H9 (cell line): ENCODE measurements at regions not wholly inside any gene's neighbourhood (a gene's known extent, or its start where the extent isn't known, plus 50 kb on each side); places are given as distances from the start of the nearest gene placed in this dataset.

Experiments used
- DNase-seq: peaks from one replicate; pipeline ENCODE4 v3.0.0-alpha.2; 2017
- H2AFZ ChIP-seq: one replicate; pipeline ENCODE4 v1.6.1; 2013; ENCODE audit warnings: mild to moderate bottlenecking, low read length, control low read depth, moderate library complexity
- H2AK5ac ChIP-seq: 2 replicates; pipeline ENCODE4 v1.6.1; 2013; ENCODE audit warnings: low read length, control low read depth, mixed read lengths; ENCODE audit not compliant: insufficient read length
- H2BK120ac ChIP-seq: one replicate; pipeline ENCODE4 v1.6.1; 2013; ENCODE audit warnings: low read depth, mild to moderate bottlenecking, low read length, control low read depth, inconsistent platforms; ENCODE audit not compliant: poor library complexity, severe bottlenecking
- H2BK12ac ChIP-seq: 2 replicates; pipeline ENCODE4 v1.6.1; 2013; ENCODE audit warnings: low read length, control low read depth, mixed read lengths, low read depth; ENCODE audit not compliant: insufficient read length
- H2BK15ac ChIP-seq: 2 replicates; pipeline ENCODE4 v1.6.1; 2013; ENCODE audit warnings: low read depth, low read length, control low read depth
- H2BK20ac ChIP-seq: one replicate; pipeline ENCODE4 v1.6.1; 2013; ENCODE audit warnings: low read depth, mild to moderate bottlenecking, low read length, control low read depth, inconsistent platforms; ENCODE audit not compliant: poor library complexity, severe bottlenecking
- H2BK5ac ChIP-seq: 2 replicates; pipeline ENCODE4 v1.6.1; 2013; ENCODE audit warnings: low read length, control low read depth, mixed read lengths; ENCODE audit not compliant: insufficient read length
- H3K14ac ChIP-seq: 2 replicates; pipeline ENCODE4 v1.6.1; 2013; ENCODE audit warnings: low read length, control low read depth; ENCODE audit not compliant: insufficient read depth
- H3K18ac ChIP-seq: 2 replicates; pipeline ENCODE4 v1.6.1; 2013; ENCODE audit warnings: low read depth, mild to moderate bottlenecking, mixed read lengths, low read length, control low read depth; ENCODE audit not compliant: insufficient read length
- H3K23ac ChIP-seq: 2 replicates; pipeline ENCODE4 v1.6.1; 2013; ENCODE audit warnings: low read length, control low read depth, mixed read lengths, low read depth; ENCODE audit not compliant: insufficient read length
- H3K23me2 ChIP-seq: 2 replicates; pipeline ENCODE4 v1.6.1; 2013; ENCODE audit warnings: low read depth, mild to moderate bottlenecking, mixed read lengths, low read length, control low read depth; ENCODE audit not compliant: insufficient read length, poor library complexity, severe bottlenecking
- H3K27ac ChIP-seq: 2 replicates; pipeline ENCODE4 v1.5.1; 2013; ENCODE audit warnings: low read length, control low read depth, mixed read lengths, low read depth; ENCODE audit not compliant: insufficient read length
- H3K27me3 ChIP-seq: 2 replicates; pipeline ENCODE4 v1.6.1; 2013; ENCODE audit warnings: low read length, control low read depth, inconsistent platforms; ENCODE audit not compliant: insufficient read depth
- H3K4ac ChIP-seq: 2 replicates; pipeline ENCODE4 v1.6.1; 2013; ENCODE audit warnings: low read depth, mild to moderate bottlenecking, control low read depth, inconsistent platforms, low read length, moderate library complexity
- H3K4me1 ChIP-seq: 2 replicates; pipeline ENCODE4 v1.6.1; 2013; ENCODE audit warnings: low read length, control low read depth, inconsistent platforms; ENCODE audit not compliant: insufficient read depth
- H3K4me2 ChIP-seq: 2 replicates; pipeline ENCODE4 v1.6.1; 2013; ENCODE audit warnings: low read length, control low read depth, mixed read lengths; ENCODE audit not compliant: insufficient read length, insufficient read depth
- H3K56ac ChIP-seq: 2 replicates; pipeline ENCODE4 v1.6.1; 2013; ENCODE audit warnings: low read depth, mild to moderate bottlenecking, mixed read lengths, low read length, control low read depth; ENCODE audit not compliant: insufficient read length
- H3K79me1 ChIP-seq: 2 replicates; pipeline ENCODE4 v1.6.1; 2013; ENCODE audit warnings: low read depth, mild to moderate bottlenecking, moderate library complexity, low read length, control low read depth, inconsistent platforms; ENCODE audit not compliant: insufficient read depth, poor library complexity, severe bottlenecking
- H3K79me2 ChIP-seq: 2 replicates; pipeline ENCODE4 v1.6.1; 2013; ENCODE audit warnings: low read length, control low read depth, inconsistent platforms; ENCODE audit not compliant: insufficient read depth
- H3K9ac ChIP-seq: 2 replicates; pipeline ENCODE4 v1.6.1; 2013; ENCODE audit warnings: low read length, control low read depth, mixed read lengths; ENCODE audit not compliant: insufficient read length; ENCODE audit errors: extremely low read depth
- H3K9me3 ChIP-seq: one replicate; pipeline ENCODE4 v1.6.1; 2013; ENCODE audit warnings: low read depth, low read length, inconsistent platforms; ENCODE audit not compliant: control insufficient read depth
- H3T11ph ChIP-seq: one replicate; pipeline ENCODE4 v1.6.1; 2013; ENCODE audit warnings: mild to moderate bottlenecking, low read length, control low read depth, inconsistent platforms
- H4K20me1 ChIP-seq: one replicate; pipeline ENCODE4 v1.6.1; 2013; ENCODE audit not compliant: control insufficient read depth, insufficient read length, insufficient read depth
- H4K5ac ChIP-seq: 2 replicates; pipeline ENCODE4 v1.6.1; 2013; ENCODE audit warnings: low read depth, mild to moderate bottlenecking, mixed read lengths, low read length, control low read depth; ENCODE audit not compliant: insufficient read length
- H4K8ac ChIP-seq: replicated peaks from 2 replicates; pipeline ENCODE4 v1.6.1; 2013; ENCODE audit warnings: low read length, control low read depth, mixed read lengths, low read depth; ENCODE audit not compliant: insufficient read length
- H4K91ac ChIP-seq: 2 replicates; pipeline ENCODE4 v1.6.1; 2013; ENCODE audit warnings: low read depth, mild to moderate bottlenecking, moderate library complexity, mixed read lengths, low read length, control low read depth; ENCODE audit not compliant: insufficient read length
- H3K27ac Mint-ChIP-seq, 3 experiments: 2 replicates in 2 of 3; 3 replicates in 1 of 3; pipeline ENCODE4 v1.8.0; 2020 to 2021; ENCODE audit warnings: mixed read lengths in 3 of 3, mild to moderate bottlenecking in 1 of 3, moderate library complexity in 1 of 3
- H3K27me3 Mint-ChIP-seq: 2 replicates; pipeline ENCODE4 v1.8.0; 2021; ENCODE audit warnings: low read depth, mild to moderate bottlenecking, moderate library complexity, mixed read lengths
- H3K36me3 Mint-ChIP-seq, 3 experiments: 2 replicates in 2 of 3; 3 replicates in 1 of 3; pipeline ENCODE4 v1.8.0; 2020 to 2021; ENCODE audit warnings: low read depth in 3 of 3, mixed read lengths in 3 of 3; ENCODE audit not compliant: insufficient read depth in 1 of 3
- H3K4me1 Mint-ChIP-seq, 2 experiments: 2 replicates each; pipeline ENCODE4 v1.8.0; 2020; ENCODE audit warnings: mixed read lengths in 2 of 2
- H3K4me3 Mint-ChIP-seq, 2 experiments: 2 replicates in 1 of 2; 3 replicates in 1 of 2; pipeline ENCODE4 v1.8.0; 2020 to 2021; ENCODE audit warnings: mild to moderate bottlenecking in 2 of 2, mixed read lengths in 2 of 2, moderate library complexity in 1 of 2
- H3K9me3 Mint-ChIP-seq, 2 experiments: 2 replicates in 1 of 2; 3 replicates in 1 of 2; pipeline ENCODE4 v1.8.0; 2020; ENCODE audit warnings: mild to moderate bottlenecking in 2 of 2, mixed read lengths in 2 of 2, moderate library complexity in 1 of 2
- WGBS: extraction: QIAGEN DNeasy Blood & Tissue Kit; methylation state at CpG from one replicate; pipeline ENCODE4 v1.1.7; 2013; ENCODE audit warnings: missing lambda C conversion rate, low lambda C conversion rate, mixed read lengths; ENCODE audit not compliant: insufficient read length; ENCODE audit errors: extremely low coverage; 5-methylcytosine and 5-hydroxymethylcytosine counted together
- TF ChIP-seq, protein P1 (sequence below): fragments of 200-600 bp; sonication (generic); conservative IDR thresholded peaks from 3 replicates; pipeline ENCODE4 v1.8.0; 2021; ENCODE audit warnings: antibody characterized with exemption, mild to moderate bottlenecking

DNA sequence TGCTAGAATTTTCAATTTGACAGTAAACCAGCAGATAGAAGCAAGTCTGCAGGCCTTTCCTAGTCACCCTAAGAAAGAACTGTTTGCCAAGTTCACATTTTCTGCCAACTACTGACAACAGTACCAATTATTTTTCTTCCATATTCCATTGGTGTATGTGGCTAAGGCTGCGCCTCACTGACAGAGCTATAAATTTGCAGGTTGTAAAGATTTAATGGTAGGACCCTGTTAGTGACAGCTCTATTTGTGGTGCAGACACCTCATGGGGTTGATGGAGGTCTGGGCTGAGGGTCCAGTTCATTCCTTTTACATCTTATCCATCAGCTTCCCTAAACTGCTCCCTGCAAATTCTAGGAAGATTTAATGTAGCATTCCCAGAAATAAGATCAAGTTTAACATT lies 228.5 kb downstream of the FRK start:
- Histone ChIP-seq H4K20me1 (no peaks in the 10 kb centered on the region), H3K4me2 (no peak overlapping the region), H3K27me3 (no peaks in the 10 kb centered on the region), H3K56ac (no peak overlapping the region), H3K79me1 (no peaks in the 10 kb centered on the region), H2BK12ac (no peak overlapping the region), H3K4me1 (no peaks in the 10 kb centered on the region), H4K8ac (no peak overlapping the region), H3K9me3 (no peaks in the 10 kb centered on the region), H2BK120ac (no peak overlapping the region), H3T11ph (no peak overlapping the region), H2AK5ac (no peak overlapping the region), H3K4ac (no peak overlapping the region), H3K79me2 (no peaks in the 10 kb centered on the region), H3K23me2 (no peaks in the 10 kb centered on the region), H3K14ac (no peak overlapping the region), H4K91ac (no peak overlapping the region), H3K27ac (no peak overlapping the region), H2BK5ac (no peak overlapping the region), H4K5ac (no peak overlapping the region), H2AFZ (no peak overlapping the region), H2BK20ac (no peak overlapping the region), H2BK15ac (no peak overlapping the region), H3K23ac (no peak overlapping the region), H3K18ac (no peak overlapping the region), H3K9ac (no peak overlapping the region)
- Mint-ChIP-seq H3K27ac (no peak overlapping the region), H3K4me1 (peaks cover 4 to 7% of the 10 kb centered on the region in 2 experiments; a peak in 3 of 4 replicates), H3K4me3 (no peak overlapping the region), H3K27me3 (no peaks in the 10 kb centered on the region), H3K36me3 (peaks cover 3 to 8% (median 4%) of the 10 kb centered on the region in 3 experiments), H3K9me3 (peaks cover 8 to 11% of the 10 kb centered on the region in 2 experiments; a peak in 4 of 5 replicates)
- WGBS, result no CpG with 5 or more reads among the region's 1 CpG
- no peak for DNase-seq
- TF ChIP-seq, protein P1, sequence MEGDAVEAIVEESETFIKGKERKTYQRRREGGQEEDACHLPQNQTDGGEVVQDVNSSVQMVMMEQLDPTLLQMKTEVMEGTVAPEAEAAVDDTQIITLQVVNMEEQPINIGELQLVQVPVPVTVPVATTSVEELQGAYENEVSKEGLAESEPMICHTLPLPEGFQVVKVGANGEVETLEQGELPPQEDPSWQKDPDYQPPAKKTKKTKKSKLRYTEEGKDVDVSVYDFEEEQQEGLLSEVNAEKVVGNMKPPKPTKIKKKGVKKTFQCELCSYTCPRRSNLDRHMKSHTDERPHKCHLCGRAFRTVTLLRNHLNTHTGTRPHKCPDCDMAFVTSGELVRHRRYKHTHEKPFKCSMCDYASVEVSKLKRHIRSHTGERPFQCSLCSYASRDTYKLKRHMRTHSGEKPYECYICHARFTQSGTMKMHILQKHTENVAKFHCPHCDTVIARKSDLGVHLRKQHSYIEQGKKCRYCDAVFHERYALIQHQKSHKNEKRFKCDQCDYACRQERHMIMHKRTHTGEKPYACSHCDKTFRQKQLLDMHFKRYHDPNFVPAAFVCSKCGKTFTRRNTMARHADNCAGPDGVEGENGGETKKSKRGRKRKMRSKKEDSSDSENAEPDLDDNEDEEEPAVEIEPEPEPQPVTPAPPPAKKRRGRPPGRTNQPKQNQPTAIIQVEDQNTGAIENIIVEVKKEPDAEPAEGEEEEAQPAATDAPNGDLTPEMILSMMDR, result no peak
